BE2C (cell line): ENCODE measurements at regions not wholly inside any gene's neighbourhood (a gene's known extent, or its start where the extent isn't known, plus 50 kb on each side); places are given as distances from the start of the nearest gene placed in this dataset.
"Not testable (repeated sequence)": the region's sequence is repeated elsewhere in the genome, so short reads cannot be mapped to it uniquely, and the experiment has no call there.

Source experiments
- DNase-seq: peaks from one replicate; pipeline ENCODE4 v3.0.0-alpha.2; 2020
- H3K27me3 ChIP-seq: fragments of 250-450 bp; sonication (Bioruptor Pico); 2 replicates; pipeline ENCODE4 v1.5.1; 2020; ENCODE audit warnings: mild to moderate bottlenecking
- H3K36me3 ChIP-seq: fragments of 250-450 bp; sonication (Bioruptor Pico); 2 replicates; pipeline ENCODE4 v1.5.1; 2020; ENCODE audit warnings: mild to moderate bottlenecking
- H3K4me1 ChIP-seq: fragments of 250-450 bp; sonication (Bioruptor Pico); 2 replicates; pipeline ENCODE4 v1.5.1; 2020
- H3K4me3 ChIP-seq: 2 replicates; pipeline ENCODE4 v1.5.1; 2011; ENCODE audit warnings: low read depth, low read length
- H3K9me3 ChIP-seq: fragments of 250-450 bp; sonication (Bioruptor Pico); 2 replicates; pipeline ENCODE4 v1.5.1; 2020
- CTCF ChIP-seq: IDR thresholded peaks from 2 replicates; pipeline ENCODE4 v1.5.1; 2012; ENCODE audit warnings: mild to moderate bottlenecking, low read depth, low read length

GRCh38 chr21:9006553-9007323 is 1514.6 kb upstream of the TPTE start:
- H3K36me3 ChIP-seq, H3K4me1 ChIP-seq, H3K4me3 ChIP-seq, H3K9me3 ChIP-seq, H3K27me3 ChIP-seq, DNase-seq: not testable (repeated sequence)

GRCh38 chr21:9008636-9009035 is 1512.7 kb upstream of the TPTE start:
- H3K4me1 ChIP-seq = no peaks in the 10 kb centered on the region
- H3K4me3 ChIP-seq = no peak overlapping the region
- H3K27me3 ChIP-seq = no peaks in the 10 kb centered on the region
- H3K9me3 ChIP-seq = no peaks in the 10 kb centered on the region; the same call in 1 of the 2 replicates
- no peak for DNase-seq
- no peaks in the 10 kb centered on the region for H3K36me3 ChIP-seq
- no peak for TF ChIP-seq CTCF

GRCh38 chr21:9009267-9010016 is 1511.9 kb upstream of the TPTE start:
- H3K4me1 ChIP-seq, H3K36me3 ChIP-seq, DNase-seq, H3K27me3 ChIP-seq, H3K9me3 ChIP-seq, H3K4me3 ChIP-seq: not testable (repeated sequence)

- not testable (repeated sequence) for H3K27me3 ChIP-seq, DNase-seq, H3K9me3 ChIP-seq, H3K36me3 ChIP-seq, H3K4me3 ChIP-seq, H3K4me1 ChIP-seq
Observed at GRCh38 chr21:9010121-9010795, 1511.1 kb upstream of the TPTE start.

- H3K36me3 ChIP-seq, H3K9me3 ChIP-seq, H3K27me3 ChIP-seq, DNase-seq, H3K4me3 ChIP-seq, H3K4me1 ChIP-seq: not testable (repeated sequence)
Observed at GRCh38 chr21:9010936-9011890, 1510.2 kb upstream of the TPTE start.

- DNase-seq = not testable (repeated sequence)
Observed at GRCh38 chr21:9011916-9012315, 1509.5 kb upstream of the TPTE start.

GRCh38 chr21:9013502-9014242 is 1507.7 kb upstream of the TPTE start:
- H3K4me1 ChIP-seq, DNase-seq, H3K9me3 ChIP-seq, H3K4me3 ChIP-seq, H3K27me3 ChIP-seq, H3K36me3 ChIP-seq: not testable (repeated sequence)

More at GRCh38 chr21:9011916-9012315, 1509.5 kb upstream of the TPTE start:
- not testable (repeated sequence) for H3K4me3 ChIP-seq, H3K9me3 ChIP-seq, H3K36me3 ChIP-seq, H3K4me1 ChIP-seq, H3K27me3 ChIP-seq

- DNase-seq, H3K36me3 ChIP-seq, H3K4me1 ChIP-seq, H3K9me3 ChIP-seq, H3K4me3 ChIP-seq, H3K27me3 ChIP-seq: not testable (repeated sequence)
Observed at GRCh38 chr21:9014243-9014734, 1507.1 kb upstream of the TPTE start.

GRCh38 chr21:9015483-9016197 is 1505.7 kb upstream of the TPTE start:
- H3K36me3 ChIP-seq, H3K4me3 ChIP-seq, DNase-seq, H3K4me1 ChIP-seq, H3K27me3 ChIP-seq, H3K9me3 ChIP-seq: not testable (repeated sequence)

GRCh38 chr21:9017206-9017605 is 1504.2 kb upstream of the TPTE start:
- H3K36me3 ChIP-seq, H3K4me3 ChIP-seq, DNase-seq, H3K27me3 ChIP-seq, H3K9me3 ChIP-seq, H3K4me1 ChIP-seq: not testable (repeated sequence)

- H3K4me3 ChIP-seq, H3K36me3 ChIP-seq, H3K9me3 ChIP-seq, H3K27me3 ChIP-seq, DNase-seq, H3K4me1 ChIP-seq: not testable (repeated sequence)
Observed at GRCh38 chr21:9018731-9019253, 1502.6 kb upstream of the TPTE start.

- H3K9me3 ChIP-seq, H3K4me3 ChIP-seq, H3K4me1 ChIP-seq, DNase-seq, H3K36me3 ChIP-seq, H3K27me3 ChIP-seq: not testable (repeated sequence)
Observed at GRCh38 chr21:9024006-9024767, 1497.2 kb upstream of the TPTE start.
